ENCODE measurements at regions not wholly inside any gene's neighbourhood (a gene's known extent, or its start where the extent isn't known, plus 50 kb on each side); places are given as distances from the start of the nearest gene placed in this dataset.
"Not testable (repeated sequence)": the region's sequence is repeated elsewhere in the genome, so short reads cannot be mapped to it uniquely, and the experiment has no call there.

DNA sequence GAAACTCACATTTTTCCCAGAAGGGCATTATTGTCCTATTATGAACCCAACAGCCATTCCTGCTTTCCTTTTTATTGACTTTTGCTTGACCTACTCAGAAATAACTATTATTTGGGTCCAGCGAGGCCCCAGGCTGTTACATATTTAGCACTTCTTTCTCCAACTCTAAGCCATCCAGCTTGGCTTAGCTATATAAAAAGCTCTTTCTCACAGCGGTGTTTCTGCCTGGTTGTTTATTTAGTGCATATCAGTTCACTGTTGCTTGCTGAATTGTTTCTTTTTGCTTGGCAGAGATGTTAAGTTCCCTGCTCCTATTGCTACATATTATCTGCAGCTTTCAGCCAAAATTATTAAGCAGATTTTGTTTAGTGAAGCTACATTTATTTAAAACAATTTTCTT lies 1156.8 kb upstream of the SEMA6A start:
- DNase-seq (ENCODE audit: low read depth, low spot score) = no peak

DNA sequence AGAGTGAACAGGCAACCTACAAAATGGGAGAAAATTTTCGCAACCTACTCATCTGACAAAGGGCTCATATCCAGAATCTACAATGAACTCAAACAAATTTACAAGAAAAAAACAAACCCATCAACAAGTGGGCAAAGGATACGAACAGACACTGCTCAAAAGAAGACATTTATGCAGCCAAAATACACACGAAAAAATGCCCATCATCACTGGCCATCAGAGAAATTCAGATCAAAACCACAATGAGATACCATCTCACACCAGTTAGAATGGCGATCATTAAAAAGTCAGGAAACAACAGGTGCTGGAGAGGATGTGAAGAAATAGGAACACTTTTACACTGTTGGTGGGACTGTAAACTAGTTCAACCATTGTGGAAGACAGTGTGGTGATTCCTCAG lies 1146.2 kb upstream of the SEMA6A start:
- DNase-seq (ENCODE audit: low read depth, low spot score) = not testable (repeated sequence)

DNA sequence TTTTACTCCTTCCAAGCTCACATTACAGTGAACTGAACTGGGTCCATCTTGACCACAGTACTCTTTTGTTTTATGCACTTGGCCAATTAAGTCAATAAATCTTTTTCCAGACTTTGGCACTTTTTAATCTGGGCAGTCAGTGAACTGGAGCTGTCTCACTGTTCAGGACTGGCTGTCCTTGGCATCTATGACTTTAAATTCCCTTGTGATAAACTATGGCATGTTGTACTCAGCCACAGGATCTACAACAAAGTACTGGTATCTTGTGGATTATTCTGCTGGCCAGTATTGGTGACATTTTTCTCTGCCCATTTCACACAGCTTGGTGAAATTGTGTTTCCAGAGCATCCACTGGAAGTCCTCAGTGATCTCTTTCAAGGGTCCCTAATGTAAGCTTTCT lies 1144.8 kb upstream of the SEMA6A start:
- DNase-seq (ENCODE audit: low read depth, low spot score) = no peak

DNA sequence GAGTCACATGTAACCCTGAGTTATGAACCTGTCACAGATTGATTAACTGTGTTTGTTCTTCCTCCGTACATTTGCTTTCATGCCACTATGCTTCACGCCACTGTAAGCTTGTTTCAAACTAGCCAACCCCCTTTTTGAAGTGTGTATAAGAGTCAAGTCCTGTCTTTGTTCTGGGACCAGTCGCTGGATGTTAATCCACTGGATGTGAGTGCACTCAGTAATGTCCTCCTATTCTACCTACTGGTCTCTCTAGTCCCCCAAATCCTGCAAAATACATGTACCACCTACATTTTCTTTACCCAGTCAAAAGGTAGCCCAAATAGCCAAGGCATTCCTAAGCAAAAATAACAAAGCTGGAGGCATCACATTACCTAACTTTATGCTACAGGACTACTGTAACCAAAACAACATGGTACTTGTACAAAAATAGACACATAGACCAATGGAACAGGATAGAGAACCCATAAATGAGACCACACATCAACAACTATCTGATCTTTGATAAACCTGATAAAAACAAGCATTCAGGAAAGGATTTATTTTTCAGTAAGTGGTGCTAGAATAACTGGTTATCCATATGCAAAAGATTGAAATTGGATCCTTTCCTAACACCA lies 1139.1 kb upstream of the SEMA6A start:
- DNase-seq (ENCODE audit: low read depth, low spot score) = peak; percentile 6

DNA sequence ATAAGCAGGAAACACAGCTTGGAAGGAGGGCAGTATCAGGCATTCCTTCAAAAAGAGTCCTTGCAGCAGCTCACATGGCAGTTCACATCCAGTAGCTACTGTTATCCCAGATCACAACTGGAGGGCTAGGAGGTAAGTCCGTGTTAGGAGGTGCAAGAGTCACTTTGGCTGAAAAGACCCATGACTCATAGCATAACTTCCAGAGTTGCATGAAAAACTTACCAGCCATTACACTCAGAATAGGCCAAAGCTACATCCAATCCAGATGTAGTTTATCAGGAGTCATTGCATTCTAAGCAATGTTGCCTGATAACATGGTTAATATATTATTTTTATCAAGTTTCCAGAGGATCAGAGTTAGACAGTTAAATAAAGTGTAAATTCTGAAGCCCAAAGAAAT lies 1126.4 kb upstream of the SEMA6A start:
- no peak for DNase-seq (ENCODE audit: low read depth, low spot score)

DNA sequence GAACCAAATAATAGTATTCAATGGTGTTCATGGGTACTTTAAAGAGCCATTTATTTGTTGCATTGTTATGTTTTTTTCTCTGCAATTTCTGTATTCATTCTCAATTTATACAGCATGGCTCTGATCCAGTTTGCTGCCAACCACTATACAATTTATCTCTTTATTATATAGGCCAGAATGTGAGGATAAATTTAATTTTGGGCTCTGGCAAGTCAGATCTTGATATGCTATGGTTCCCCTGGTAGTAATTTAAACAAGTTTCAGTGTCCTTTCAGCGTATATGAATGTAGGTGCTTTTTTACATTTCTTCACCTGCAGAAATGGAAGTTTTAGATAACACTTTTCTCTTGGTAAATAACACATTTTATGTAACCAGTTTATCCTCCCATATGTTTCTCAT lies 1118.0 kb upstream of the SEMA6A start:
- DNase-seq (ENCODE audit: low read depth, low spot score) = no peak

DNA sequence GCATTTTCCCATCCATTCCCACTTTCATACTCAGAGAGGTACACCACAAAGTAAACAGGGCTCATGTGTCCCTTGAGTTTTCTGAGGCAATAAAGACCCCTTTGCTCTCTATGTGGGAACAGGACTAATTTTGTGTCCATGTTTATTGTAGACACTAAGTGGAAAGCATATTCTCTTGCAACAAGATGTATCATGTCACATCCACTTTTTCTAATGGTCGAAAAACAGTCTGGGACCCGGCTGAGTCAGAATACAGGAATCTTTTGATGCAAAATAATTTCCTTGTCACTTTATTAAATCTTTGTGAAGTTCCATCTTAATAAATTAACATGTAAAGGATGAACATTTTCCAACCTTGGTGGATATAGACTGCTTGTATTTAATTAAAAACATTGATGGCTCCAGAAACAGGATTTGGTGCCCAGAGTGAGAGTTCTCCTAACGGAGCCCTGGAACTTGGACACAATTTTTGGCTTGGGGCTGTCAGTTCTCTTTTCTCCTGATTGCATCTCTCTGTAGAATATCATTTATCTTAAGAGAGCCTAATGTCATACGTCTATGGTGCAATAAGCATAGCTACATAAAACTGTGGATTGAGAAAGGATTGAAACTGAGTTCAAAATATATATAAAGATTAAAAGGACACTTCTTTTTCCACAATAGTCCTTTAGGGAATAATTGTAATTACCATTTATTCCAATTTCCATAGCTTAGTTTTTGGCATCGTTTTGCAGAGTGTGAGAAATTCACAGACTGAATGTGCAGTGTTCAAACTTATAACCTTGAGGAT lies 1116.7 kb upstream of the SEMA6A start:
- DNase-seq (ENCODE audit: low read depth, low spot score) = no peak

DNA sequence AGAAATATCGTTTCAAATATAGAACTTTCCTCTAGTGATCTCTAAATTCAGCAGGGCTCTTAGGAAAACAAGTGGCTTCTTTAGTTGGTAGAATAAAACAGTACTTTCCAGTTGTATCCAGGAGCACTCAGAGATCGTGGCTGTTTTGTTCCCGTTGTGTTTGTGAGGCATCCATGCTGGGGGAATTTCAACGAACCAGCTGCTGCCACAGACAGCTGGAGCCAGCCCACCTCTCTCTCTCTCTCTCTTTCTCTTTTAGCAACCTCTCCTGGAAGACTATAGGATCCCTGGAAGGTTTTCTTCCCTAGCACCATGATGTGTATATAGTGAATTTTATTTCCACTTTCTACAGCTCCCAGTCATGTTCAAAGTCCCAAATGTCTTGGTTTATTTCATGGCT lies 1116.0 kb upstream of the SEMA6A start:
- no peak for DNase-seq (ENCODE audit: low read depth, low spot score)

DNA sequence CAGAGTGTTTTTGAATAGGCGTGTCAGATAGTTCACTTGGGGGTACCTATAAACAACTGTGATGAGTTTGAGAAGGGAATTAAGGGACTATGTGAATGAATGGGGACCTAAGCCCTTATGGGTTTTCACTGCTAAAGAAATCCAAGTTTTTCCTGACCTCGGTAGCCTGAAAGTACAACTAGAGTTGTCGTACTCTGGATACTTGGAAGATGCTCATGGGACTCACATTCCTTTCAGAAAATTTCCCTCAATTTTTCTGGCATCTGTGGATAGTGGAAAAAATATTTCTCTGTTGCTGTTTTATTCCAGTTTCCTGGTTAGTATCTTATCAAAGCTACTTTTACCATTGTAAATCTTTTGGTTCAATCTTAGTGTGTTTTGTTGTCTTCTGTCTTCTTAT lies 1112.3 kb upstream of the SEMA6A start:
- no peak for DNase-seq (ENCODE audit: low read depth, low spot score)

DNA sequence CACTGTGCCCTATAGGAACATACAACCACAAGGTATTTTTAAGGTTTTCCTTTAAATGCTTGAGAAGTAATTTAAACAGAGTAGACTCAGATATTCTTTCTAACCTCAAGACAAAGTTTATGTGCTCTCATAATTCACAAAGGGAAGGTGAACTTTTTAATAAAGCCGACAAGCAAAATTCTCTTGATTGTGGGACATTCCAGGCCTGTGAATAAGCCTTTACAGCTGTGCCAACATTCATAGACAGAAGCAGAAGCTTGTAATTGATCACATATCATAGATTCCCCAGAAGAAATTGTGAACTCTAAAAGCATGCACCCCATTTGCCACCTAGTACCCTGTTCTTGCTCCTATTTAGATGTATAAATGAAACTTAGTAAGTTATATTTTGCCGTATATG lies 1107.8 kb upstream of the SEMA6A start:
- no peak for DNase-seq (ENCODE audit: low read depth, low spot score)

DNA sequence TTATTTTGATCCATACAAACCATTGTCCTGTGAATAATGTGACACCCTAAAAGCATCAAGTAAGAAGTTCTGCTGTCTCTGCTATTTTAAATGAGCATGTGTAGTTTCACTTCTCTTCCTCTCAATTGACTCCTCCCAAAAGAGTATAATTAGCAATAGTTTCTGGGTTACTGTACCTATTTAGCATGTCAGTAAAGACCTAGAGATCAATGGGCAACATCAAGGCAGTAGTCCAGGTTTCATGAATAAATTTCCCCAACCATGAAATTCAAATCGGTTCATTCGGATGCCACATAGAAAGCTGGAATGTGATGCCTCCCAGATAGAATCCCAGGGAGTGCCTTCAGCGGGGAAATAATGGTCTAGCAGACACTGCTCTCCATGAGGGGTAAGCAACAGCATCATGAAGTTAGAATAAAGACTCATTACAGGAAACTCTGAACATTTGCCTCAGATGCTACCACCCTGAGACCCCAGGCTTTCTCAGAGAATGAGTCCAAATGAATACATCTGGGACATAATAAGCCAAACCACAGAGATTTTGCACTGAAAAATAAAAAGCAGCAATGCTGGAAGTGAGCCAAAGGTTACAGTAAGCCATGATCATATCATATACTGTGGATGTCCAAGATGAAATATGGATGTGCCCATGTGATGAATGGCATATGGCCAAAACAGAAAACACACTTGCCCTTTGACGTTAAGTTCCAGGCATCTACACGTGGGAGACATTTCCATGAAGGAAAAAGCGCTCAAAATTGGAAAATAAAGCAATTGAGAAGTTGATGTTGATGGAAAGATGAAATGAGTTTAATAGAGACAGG lies 1107.0 kb upstream of the SEMA6A start:
- DNase-seq (ENCODE audit: low read depth, low spot score) = no peak

DNA sequence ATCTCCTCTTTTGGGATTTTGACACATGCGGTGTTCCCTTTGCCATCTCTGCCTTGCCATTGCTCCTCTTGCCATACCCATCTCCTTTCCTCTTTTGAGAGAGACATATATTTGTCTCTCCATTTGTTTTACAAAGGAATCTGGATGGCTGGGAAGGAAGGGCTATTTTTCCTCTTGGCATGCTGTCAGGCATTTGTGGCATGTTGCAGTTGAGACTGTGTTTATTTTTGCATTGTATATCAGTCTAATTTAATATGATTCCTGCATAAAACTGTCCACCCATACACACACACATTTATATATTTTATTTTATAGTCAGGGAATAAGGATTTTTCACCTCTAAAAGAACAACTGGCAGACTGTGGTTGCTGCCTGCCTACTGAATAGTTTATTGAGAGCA lies 1105.8 kb upstream of the SEMA6A start:
- no peak for DNase-seq (ENCODE audit: low read depth, low spot score)

DNA sequence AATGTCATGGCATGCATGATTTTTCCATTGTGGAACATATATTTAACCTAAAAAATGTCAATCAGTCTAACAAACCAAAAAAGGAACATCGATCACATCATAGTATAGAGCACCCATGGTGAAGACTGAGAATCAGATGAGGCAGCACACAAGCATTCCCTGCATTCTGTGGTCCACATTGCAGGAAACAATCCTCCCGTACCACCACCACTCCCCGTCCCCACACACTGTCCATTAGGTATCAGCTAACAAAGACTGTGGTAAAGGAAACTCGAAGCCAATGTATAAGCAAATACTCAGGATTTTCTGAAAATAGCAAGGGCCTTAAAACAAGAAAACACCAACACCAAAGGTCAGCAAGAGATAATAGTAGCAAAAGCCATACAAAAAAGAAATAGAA lies 1104.4 kb upstream of the SEMA6A start:
- no peak for DNase-seq (ENCODE audit: low read depth, low spot score)

DNA sequence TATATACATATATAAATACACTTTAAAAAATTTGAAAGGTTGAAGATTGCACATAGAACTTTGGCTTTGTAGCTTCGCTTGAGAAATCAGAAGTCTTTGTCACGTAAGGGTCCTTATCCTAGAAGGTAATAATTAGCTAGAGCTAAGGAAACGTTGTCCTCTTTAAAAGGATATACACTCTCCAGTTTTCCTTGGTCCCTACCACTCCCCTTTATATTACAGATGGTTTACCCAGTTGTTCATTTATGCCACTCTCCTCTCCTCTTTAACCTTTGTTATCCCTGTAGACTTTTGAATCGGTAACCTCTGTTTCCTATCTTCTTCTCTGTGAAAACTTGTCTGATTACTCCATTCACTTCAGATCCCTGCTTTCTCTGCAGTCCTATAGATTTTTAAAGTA lies 1101.0 kb upstream of the SEMA6A start:
- DNase-seq (ENCODE audit: low read depth, low spot score) = no peak

DNA sequence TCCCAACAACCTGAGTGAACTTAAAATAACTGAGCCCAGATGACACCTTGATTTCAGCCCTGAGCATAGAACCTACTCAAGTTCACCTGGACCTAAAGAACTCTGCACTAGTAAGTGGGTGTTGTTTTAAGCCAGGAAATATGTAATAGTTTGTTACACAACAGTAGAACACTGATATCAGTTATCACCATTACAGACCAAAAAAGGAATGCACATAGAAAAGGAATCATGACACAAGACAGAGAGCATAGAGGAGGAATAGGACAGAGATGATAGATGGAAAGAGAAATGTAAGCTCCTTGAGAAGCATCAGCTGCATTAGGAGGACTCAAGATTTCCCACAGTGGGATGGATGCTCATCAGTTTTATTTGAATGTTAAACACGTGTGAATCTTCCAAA lies 1096.9 kb upstream of the SEMA6A start:
- DNase-seq (ENCODE audit: low read depth, low spot score) = no peak

DNA sequence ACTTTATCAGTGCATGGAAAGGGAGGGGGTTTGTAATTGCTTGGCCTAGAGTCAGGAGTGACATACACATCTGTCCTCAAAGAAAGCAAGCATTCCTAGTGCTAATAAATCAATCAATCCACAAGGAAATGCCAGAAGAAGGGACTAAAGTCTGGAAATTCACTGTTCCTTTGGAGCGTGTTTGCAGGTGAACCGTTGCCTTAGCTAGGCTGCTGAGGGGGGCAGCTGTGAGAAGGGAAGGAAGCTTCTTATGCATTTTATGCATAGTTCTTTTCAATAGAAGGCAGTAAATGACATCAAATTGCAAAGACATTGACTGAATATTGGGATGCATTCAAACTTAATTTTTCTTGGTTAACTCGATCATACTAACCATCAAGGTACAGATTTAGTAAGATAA lies 1092.5 kb upstream of the SEMA6A start:
- peak; percentile 10 for DNase-seq (ENCODE audit: low read depth, low spot score)

DNA sequence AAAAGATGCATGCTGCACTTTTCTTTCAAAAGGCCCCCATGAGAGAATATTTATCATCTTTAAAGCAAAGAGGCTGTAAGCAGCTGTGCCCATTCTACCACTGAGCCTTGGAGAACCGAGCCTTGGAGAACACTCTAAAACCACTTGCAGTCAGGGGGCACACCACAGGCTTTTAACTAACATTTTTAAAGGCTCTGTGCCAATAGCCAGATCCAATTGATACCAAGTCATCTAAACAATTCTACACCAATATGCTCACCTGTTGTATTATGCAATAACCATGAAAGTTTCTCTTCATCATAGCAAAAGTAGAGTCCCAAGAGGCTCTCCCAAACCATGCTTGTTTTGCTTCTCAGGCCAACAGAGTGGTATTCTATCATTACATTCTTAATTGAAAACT lies 1090.5 kb upstream of the SEMA6A start:
- DNase-seq (ENCODE audit: low read depth, low spot score) = no peak

DNA sequence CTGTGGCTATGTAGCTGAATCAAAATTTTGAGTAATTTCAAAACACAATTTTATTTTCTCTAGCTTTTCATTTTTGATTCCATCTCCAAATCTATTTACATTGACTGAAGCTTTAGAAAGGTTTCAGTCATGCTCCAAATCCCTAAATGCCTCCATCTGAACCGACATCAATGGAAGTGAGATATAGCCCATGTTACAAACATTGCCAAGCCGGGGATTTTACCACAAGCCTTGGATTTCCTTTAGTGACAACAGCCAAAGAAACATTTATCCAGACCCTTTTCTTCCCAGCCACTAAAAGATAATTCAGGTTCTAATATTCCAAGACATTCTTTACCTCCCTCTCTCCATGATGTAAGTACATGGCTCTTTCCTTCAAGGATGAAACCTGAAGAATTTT lies 1087.7 kb upstream of the SEMA6A start:
- no peak for DNase-seq (ENCODE audit: low read depth, low spot score)

DNA sequence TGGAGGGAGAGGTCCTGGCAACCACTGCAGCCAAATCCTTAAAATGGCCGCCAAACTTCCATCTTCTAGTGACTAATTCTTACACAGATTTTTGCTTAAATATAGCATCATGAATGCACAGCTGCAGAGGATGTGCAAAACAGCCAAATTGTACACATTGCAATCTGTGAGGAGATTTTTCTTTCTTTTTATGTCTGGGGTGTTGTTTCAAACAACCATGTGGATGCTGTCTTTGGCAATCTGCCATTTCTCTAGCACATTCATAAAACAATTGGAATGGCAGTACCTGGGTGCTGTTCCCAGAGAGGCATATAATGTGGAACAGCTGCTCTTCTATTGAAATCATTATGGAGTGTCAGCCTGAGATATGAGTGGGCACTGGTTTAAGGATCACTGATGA lies 1082.9 kb upstream of the SEMA6A start:
- no peak for DNase-seq (ENCODE audit: low read depth, low spot score)

DNA sequence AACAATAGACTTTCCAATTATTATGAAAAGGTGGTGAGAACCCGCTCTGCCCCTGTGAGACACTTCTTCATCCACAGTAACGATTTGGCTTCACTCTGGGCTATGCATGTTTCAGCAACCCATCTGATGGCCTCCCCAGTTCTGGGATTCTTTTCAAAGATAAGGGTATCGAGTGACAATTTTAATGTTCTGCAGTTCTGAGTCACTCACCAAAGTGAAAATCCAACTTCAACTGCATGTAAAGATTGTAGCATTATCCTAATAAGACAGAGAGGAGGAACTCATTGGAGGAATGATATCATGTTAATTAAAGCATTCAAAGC lies 1078.3 kb upstream of the SEMA6A start:
- no peak for DNase-seq (ENCODE audit: low read depth, low spot score)

DNA sequence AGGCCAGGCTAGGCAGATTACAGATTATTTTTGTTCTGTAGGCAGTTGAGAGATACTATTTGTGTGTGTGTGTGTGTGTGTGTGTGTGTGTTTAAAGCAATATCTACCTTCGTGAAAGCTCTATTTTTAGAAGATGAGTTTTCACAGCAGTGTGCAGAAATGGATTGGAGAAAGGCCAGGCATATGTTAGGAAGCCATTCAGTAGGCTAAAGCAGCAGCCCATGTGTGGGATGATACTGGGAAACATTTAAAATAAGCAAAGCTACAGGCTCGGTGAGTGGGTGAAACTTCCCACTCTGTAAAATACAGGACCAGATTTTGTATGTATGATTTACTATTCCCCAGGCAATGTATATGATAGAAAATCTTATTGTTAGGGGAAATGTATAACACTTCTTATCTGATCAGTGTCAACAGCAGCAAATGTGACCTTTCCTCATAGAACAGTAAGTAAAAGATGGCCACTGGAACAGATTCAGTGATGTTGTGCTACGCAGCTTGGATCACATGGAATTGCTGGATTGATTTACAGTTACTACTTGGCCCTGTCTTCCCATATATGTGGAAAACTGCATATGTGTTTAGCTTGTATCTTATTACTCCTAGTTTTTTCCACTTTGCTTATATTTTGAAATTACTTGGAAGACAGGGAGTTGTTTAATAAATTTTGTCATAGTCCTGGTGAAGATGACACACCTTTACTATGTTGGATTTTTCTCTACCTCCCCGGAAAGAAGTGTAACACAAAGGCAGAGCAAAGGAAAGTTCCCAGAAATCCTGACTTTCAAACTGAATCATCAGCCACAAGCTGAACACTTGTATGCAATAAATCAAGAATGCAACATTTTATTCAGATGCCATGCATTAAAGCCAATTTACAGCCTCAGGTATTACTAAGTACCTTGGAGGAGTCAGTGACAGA lies 1077.7 kb upstream of the SEMA6A start:
- no peak for DNase-seq (ENCODE audit: low read depth, low spot score)

DNA sequence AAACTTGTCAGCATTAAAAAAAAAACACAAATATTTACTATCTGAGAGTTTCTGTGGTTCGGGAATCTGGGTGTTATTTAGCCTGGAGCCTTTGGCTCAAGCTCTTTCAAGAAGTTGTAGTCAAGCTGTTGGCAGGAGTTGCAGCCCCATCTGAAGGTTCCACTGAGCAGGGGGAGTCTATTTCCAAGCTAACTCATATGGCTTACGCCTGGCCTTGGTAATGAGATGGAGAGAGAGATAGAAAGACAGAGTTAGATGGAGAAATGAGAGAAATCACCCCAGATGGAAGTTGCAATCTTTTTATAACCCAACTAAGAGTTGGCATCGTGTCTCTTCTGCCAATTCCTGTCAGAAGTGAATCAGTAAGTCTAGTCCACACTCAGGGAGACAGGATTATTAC lies 1075.2 kb upstream of the SEMA6A start:
- no peak for DNase-seq (ENCODE audit: low read depth, low spot score)

All from ELF-1 (cell line).